Ovary (tissue), 3 donors: ENCODE measurements at regions not wholly inside any gene's neighbourhood (a gene's known extent, or its start where the extent isn't known, plus 50 kb on each side); places are given as distances from the start of the nearest gene placed in this dataset.

ENCODE experiments used
- CTCF ChIP-seq, 3 donors: fragments of 450-650 bp in 2 of 3; fragments of 200-600 bp in 1 of 3; IDR thresholded peaks; one replicate each; pipeline versions ENCODE4 v1.5.1 to v1.8.0; 2016 to 2022; ENCODE audit warnings: antibody characterized with exemption in 3 of 3, mild to moderate bottlenecking in 1 of 3
- EP300 ChIP-seq: sonication (generic); formaldehyde crosslinking; IDR thresholded peaks from one replicate; pipeline ENCODE4 v1.6.1; 2017; ENCODE audit warnings: antibody characterized with exemption
- POLR2A ChIP-seq: fragments of 450-650 bp; IDR thresholded peaks from one replicate; pipeline ENCODE4 v1.6.1; 2017; ENCODE audit warnings: antibody characterized with exemption, mild to moderate bottlenecking, moderate library complexity
- donor health status: DM: no; HTN: no; CAD: no.

- TF ChIP-seq CTCF (IDR thresholded peaks at IDR 0.05): no peak
- TF ChIP-seq POLR2A: no peak
- no peak for TF ChIP-seq EP300
Measured at GRCh38 chr14:26941521-26941920, 343.7 kb upstream of the NOVA1 start.
